ELF-1 (cell line): ENCODE measurements at regions not wholly inside any gene's neighbourhood (a gene's known extent, or its start where the extent isn't known, plus 50 kb on each side); places are given as distances from the start of the nearest gene placed in this dataset.

Experiments used
- DNase-seq: peaks from one replicate; pipeline ENCODE4 v3.0.0-alpha.2; 2016; ENCODE audit warnings: low read depth, low spot score

- no peak for DNase-seq
Observed at GRCh38 chr7:41795276-41795833, 92.5 kb upstream of the INHBA start.

GRCh38 chr7:41793556-41793955, 90.7 kb upstream of the INHBA start:
- DNase-seq: no peak

- DNase-seq: no peak
Observed at GRCh38 chr7:41792120-41792519, 89.2 kb upstream of the INHBA start.

GRCh38 chr7:41788556-41788955, 85.7 kb upstream of the INHBA start:
- no peak for DNase-seq

- peak; percentile 4 for DNase-seq
Observed at GRCh38 chr7:41787651-41788350, 84.9 kb upstream of the INHBA start.

GRCh38 chr7:41786944-41787343, 84.1 kb upstream of the INHBA start:
- no peak for DNase-seq

GRCh38 chr7:41786404-41786803, 83.5 kb upstream of the INHBA start:
- no peak for DNase-seq

GRCh38 chr7:41785840-41786239, 83.0 kb upstream of the INHBA start:
- DNase-seq: no peak

GRCh38 chr7:41785265-41785664, 82.4 kb upstream of the INHBA start:
- DNase-seq: no peak

- no peak for DNase-seq
Observed at GRCh38 chr7:41779918-41780317, 77.0 kb upstream of the INHBA start.

- DNase-seq: no peak
Observed at GRCh38 chr7:41777894-41778596, 75.2 kb upstream of the INHBA start.

GRCh38 chr7:41774966-41775365, 72.1 kb upstream of the INHBA start:
- peak; percentile 68 for DNase-seq

- DNase-seq: no peak
Observed at GRCh38 chr7:41773756-41774155, 70.9 kb upstream of the INHBA start.

GRCh38 chr7:41771717-41772116, 68.8 kb upstream of the INHBA start:
- peak; percentile 41 for DNase-seq

GRCh38 chr7:41769162-41769561, 66.3 kb upstream of the INHBA start:
- no peak for DNase-seq

GRCh38 chr7:41763626-41764025, 60.7 kb upstream of the INHBA start:
- DNase-seq: no peak

GRCh38 chr7:41762641-41763040, 59.8 kb upstream of the INHBA start:
- DNase-seq: no peak

- DNase-seq: no peak
Observed at GRCh38 chr7:41760293-41760692, 57.4 kb upstream of the INHBA start.

- no peak for DNase-seq
Observed at GRCh38 chr7:41758321-41758720, 55.4 kb upstream of the INHBA start.

GRCh38 chr7:41756650-41757182, 53.8 kb upstream of the INHBA start:
- no peak for DNase-seq

- DNase-seq: no peak
Observed at GRCh38 chr7:41755096-41755495, 52.2 kb upstream of the INHBA start.

- no peak for DNase-seq
Observed at GRCh38 chr7:41754046-41754445, 51.2 kb upstream of the INHBA start.
